PC-9 (cell line): ENCODE measurements at regions not wholly inside any gene's neighbourhood (a gene's known extent, or its start where the extent isn't known, plus 50 kb on each side); places are given as distances from the start of the nearest gene placed in this dataset.

Source experiments
- BruUV-seq: library from RNA; stranded (reverse); fragments of 400-500 nt; replicated peaks from 2 replicates; lab custom pipeline; 2021; lab: Mats Ljungman, UMichigan
- CTCF ChIA-PET: fragments of 300-600 bp; sonication (Branson Sonifier 250); formaldehyde crosslinking; loops from one replicate; lab custom pipeline; 2022; ENCODE audit warnings: antibody characterized with exemption; lab: Charles Lee
- POLR2A ChIA-PET: fragments of 300-600 bp; sonication (Branson Sonifier 250); formaldehyde crosslinking; loops from one replicate; lab custom pipeline; 2022; ENCODE audit warnings: antibody characterized with exemption; ENCODE audit not compliant: unreplicated experiment; lab: Charles Lee
- DNase-seq, 2 experiments: peaks; one replicate each; pipeline versions ENCODE4 v3.0.0 to v3.0.0-alpha.2; 2015 to 2022; ENCODE audit warnings: mixed read lengths in 1 of 2
- H2AFZ ChIP-seq: fragments of 200-600 bp; sonication (generic); 2 replicates; pipeline ENCODE4 v1.8.1; 2017; ENCODE audit warnings: antibody characterized with exemption
- H3F3A ChIP-seq: fragments of 200-600 bp; sonication (generic); 2 replicates; pipeline ENCODE4 v1.8.1; 2017; ENCODE audit warnings: antibody characterized with exemption, mild to moderate bottlenecking, low read depth; ENCODE audit not compliant: insufficient read depth
- H3K27ac ChIP-seq: fragments of 200-600 bp; sonication (generic); 2 replicates; pipeline ENCODE4 v1.6.1; 2016; ENCODE audit warnings: mixed run types
- H3K27me3 ChIP-seq: fragments of 200-600 bp; sonication (generic); 2 replicates; pipeline ENCODE4 v1.6.1; 2016; ENCODE audit warnings: low read depth, mixed run types; ENCODE audit not compliant: insufficient read depth
- H3K36me3 ChIP-seq: fragments of 200-600 bp; sonication (generic); 2 replicates; pipeline ENCODE4 v1.6.1; 2016; ENCODE audit warnings: low read depth, mixed run types
- H3K4me1 ChIP-seq: fragments of 200-600 bp; sonication (generic); replicated peaks from 2 replicates; pipeline ENCODE4 v1.6.1; 2016; ENCODE audit warnings: mixed run types; ENCODE audit not compliant: insufficient read depth
- H3K4me2 ChIP-seq: fragments of 200-600 bp; sonication (generic); 2 replicates; pipeline ENCODE4 v1.6.1; 2017; ENCODE audit warnings: mixed run types
- H3K4me3 ChIP-seq: fragments of 200-600 bp; sonication (generic); 2 replicates; pipeline ENCODE4 v1.6.1; 2016; ENCODE audit warnings: mixed run types
- H3K79me2 ChIP-seq: fragments of 200-600 bp; sonication (generic); 2 replicates; pipeline ENCODE4 v1.6.1; 2017; ENCODE audit warnings: low read depth, mixed run types
- H3K9me2 ChIP-seq: fragments of 200-600 bp; sonication (generic); 2 replicates; pipeline ENCODE4 v1.8.1; 2017; ENCODE audit warnings: mild to moderate bottlenecking; ENCODE audit not compliant: insufficient read depth
- H3K9me3 ChIP-seq: fragments of 200-600 bp; sonication (generic); 2 replicates; pipeline ENCODE4 v1.8.1; 2016; ENCODE audit warnings: low read depth; ENCODE audit not compliant: insufficient read depth
- H4K20me1 ChIP-seq: fragments of 200-600 bp; sonication (generic); 2 replicates; pipeline ENCODE4 v1.8.1; 2017; ENCODE audit not compliant: insufficient read depth
- CTCF ChIP-seq: fragments of 200-600 bp; sonication (generic); conservative IDR thresholded peaks from 2 replicates; pipeline ENCODE4 v1.6.1; 2017; ENCODE audit warnings: mixed run types, antibody characterized with exemption, mild to moderate bottlenecking, moderate library complexity
- EZH2 ChIP-seq: fragments of 200-600 bp; sonication (generic); IDR thresholded peaks from 2 replicates; pipeline ENCODE4 v1.8.0; 2017; ENCODE audit warnings: antibody characterized with exemption, low read depth
- intact Hi-C: fragments of 100-400 bp; cut with micrococcal nuclease; formaldehyde crosslinking; loops from one replicate; pipeline ENCODE4 v1.10.0; 2022; ENCODE audit not compliant: unreplicated experiment

GRCh38 chr19:29366757-29367156 lies 153.8 kb upstream of the UQCRFS1 start:
- H3K36me3 ChIP-seq: no peaks in the 10 kb centered on the region
- H3K9me3 ChIP-seq: no peaks in the 10 kb centered on the region
- no peak for DNase-seq
- H3F3A ChIP-seq: no peaks in the 10 kb centered on the region
- no TSS peak for BruUV-seq
- no peaks in the 10 kb centered on the region for H3K79me2 ChIP-seq
- H2AFZ ChIP-seq: no peak overlapping the region
- ChIA-PET POLR2A (no interaction called here), CTCF (no interaction called here)
- no peaks in the 10 kb centered on the region for H3K9me2 ChIP-seq
- no peak for TF ChIP-seq EZH2
- no peak for TF ChIP-seq CTCF
- no peaks in the 10 kb centered on the region for H3K4me1 ChIP-seq
- H3K27ac ChIP-seq: no peak overlapping the region
- intact Hi-C loops: no loop called here
- H3K4me2 ChIP-seq: no peak overlapping the region
- no peak overlapping the region for H3K4me3 ChIP-seq
- H4K20me1 ChIP-seq: no peaks in the 10 kb centered on the region; the same call in 1 of the 2 replicates
- H3K27me3 ChIP-seq: peaks cover 80% of the 10 kb centered on the region

GRCh38 chr19:29367791-29368222 lies 154.9 kb upstream of the UQCRFS1 start:
- Histone ChIP-seq H3F3A (no peaks in the 10 kb centered on the region), H3K9me2 (no peaks in the 10 kb centered on the region), H3K36me3 (no peaks in the 10 kb centered on the region), H3K79me2 (no peaks in the 10 kb centered on the region), H2AFZ (no peak overlapping the region), H3K4me1 (no peaks in the 10 kb centered on the region), H3K9me3 (no peaks in the 10 kb centered on the region), H3K27me3 (peaks cover 82% of the 10 kb centered on the region), H3K4me2 (no peak overlapping the region), H3K4me3 (no peak overlapping the region), H4K20me1 (no peaks in the 10 kb centered on the region; the same call in 1 of the 2 replicates), H3K27ac (no peak overlapping the region)
- POLR2A ChIA-PET: no interaction called here
- TF ChIP-seq CTCF: no peak
- no peak for TF ChIP-seq EZH2
- BruUV-seq: no TSS peak
- no peak for DNase-seq
- CTCF ChIA-PET: no interaction called here
- intact Hi-C loops: no loop called here

GRCh38 chr19:29370276-29370675 lies 155.5 kb upstream of the VSTM2B start:
- BruUV-seq: no TSS peak
- POLR2A ChIA-PET: no interaction called here
- H3K9me3 ChIP-seq: no peaks in the 10 kb centered on the region
- intact Hi-C loops: no loop called here
- no peak for DNase-seq
- H3K9me2 ChIP-seq: no peaks in the 10 kb centered on the region
- CTCF ChIA-PET: no interaction called here
- H3K27me3 ChIP-seq: peaks cover 84% of the 10 kb centered on the region
- no peaks in the 10 kb centered on the region for H3K4me1 ChIP-seq
- no peak overlapping the region for H3K4me3 ChIP-seq
- no peaks in the 10 kb centered on the region for H3K36me3 ChIP-seq
- TF ChIP-seq EZH2 (no peak), CTCF (no peak)
- H2AFZ ChIP-seq: no peak overlapping the region
- H3K27ac ChIP-seq: no peak overlapping the region
- H4K20me1 ChIP-seq: no peaks in the 10 kb centered on the region; the same call in 1 of the 2 replicates
- H3K79me2 ChIP-seq: no peaks in the 10 kb centered on the region
- H3K4me2 ChIP-seq: no peak overlapping the region
- H3F3A ChIP-seq: no peaks in the 10 kb centered on the region
